ENCODE measurements at regions not wholly inside any gene's neighbourhood (a gene's known extent, or its start where the extent isn't known, plus 50 kb on each side); places are given as distances from the start of the nearest gene placed in this dataset.

- Mint-ChIP-seq H3K9me3 (ENCODE audit: low read depth) (peaks cover 23% of the 10 kb centered on the region), H3K4me3 (ENCODE audit: low read depth) (no peak overlapping the region), H3K27me3 (no peaks in the 10 kb centered on the region), H3K27ac (no peak overlapping the region), H3K4me1 (ENCODE audit: low read depth) (no peaks in the 10 kb centered on the region), H3K36me3 (ENCODE audit: insufficient read depth) (peaks cover 1% of the 10 kb centered on the region)
- no peak for DNase-seq (ENCODE audit: low spot score, unreplicated experiment)
- TF ChIP-seq CTCF (IDR thresholded peaks at IDR 0.05; ENCODE audit: unreplicated experiment) = no peak
Observed at GRCh38 chr18:33517950-33518349, 60.1 kb upstream of the ASXL3 start.

GRCh38 chr18:33513027-33513426 is 65.0 kb upstream of the ASXL3 start:
- no peak for TF ChIP-seq CTCF (IDR thresholded peaks at IDR 0.05; ENCODE audit: unreplicated experiment)
- H3K9me3 Mint-ChIP-seq (ENCODE audit: low read depth) = peaks cover 27% of the 10 kb centered on the region
- H3K36me3 Mint-ChIP-seq (ENCODE audit: insufficient read depth) = peaks cover 1% of the 10 kb centered on the region
- H3K4me1 Mint-ChIP-seq (ENCODE audit: low read depth) = no peaks in the 10 kb centered on the region
- no peaks in the 10 kb centered on the region for H3K27me3 Mint-ChIP-seq
- no peak for DNase-seq (ENCODE audit: low spot score, unreplicated experiment)
- no peak overlapping the region for H3K27ac Mint-ChIP-seq
- H3K4me3 Mint-ChIP-seq (ENCODE audit: low read depth) = no peak overlapping the region

- H3K36me3 Mint-ChIP-seq (ENCODE audit: insufficient read depth) = no peaks in the 10 kb centered on the region
- TF ChIP-seq CTCF (IDR thresholded peaks at IDR 0.05; ENCODE audit: unreplicated experiment) = no peak
- DNase-seq (ENCODE audit: low spot score, unreplicated experiment) = no peak
- no peaks in the 10 kb centered on the region for H3K4me1 Mint-ChIP-seq (ENCODE audit: low read depth)
- no peak overlapping the region for H3K27ac Mint-ChIP-seq
- H3K9me3 Mint-ChIP-seq (ENCODE audit: low read depth) = peaks cover 8% of the 10 kb centered on the region
- no peak overlapping the region for H3K4me3 Mint-ChIP-seq (ENCODE audit: low read depth)
- H3K27me3 Mint-ChIP-seq = no peaks in the 10 kb centered on the region
Observed at GRCh38 chr18:33507019-33507418, 66.5 kb upstream of the CCDC178 start.

GRCh38 chr18:33505798-33506197 is 65.3 kb upstream of the CCDC178 start:
- Mint-ChIP-seq H3K27ac (no peak overlapping the region), H3K4me1 (ENCODE audit: low read depth) (no peaks in the 10 kb centered on the region), H3K4me3 (ENCODE audit: low read depth) (no peak overlapping the region), H3K9me3 (ENCODE audit: low read depth) (peaks cover 8% of the 10 kb centered on the region), H3K27me3 (no peaks in the 10 kb centered on the region), H3K36me3 (ENCODE audit: insufficient read depth) (no peaks in the 10 kb centered on the region)
- TF ChIP-seq CTCF (IDR thresholded peaks at IDR 0.05; ENCODE audit: unreplicated experiment) = no peak
- DNase-seq (ENCODE audit: low spot score, unreplicated experiment) = no peak

- Mint-ChIP-seq H3K27me3 (no peaks in the 10 kb centered on the region), H3K9me3 (ENCODE audit: low read depth) (peaks cover 8% of the 10 kb centered on the region), H3K4me3 (ENCODE audit: low read depth) (no peak overlapping the region), H3K27ac (no peak overlapping the region), H3K4me1 (ENCODE audit: low read depth) (no peaks in the 10 kb centered on the region), H3K36me3 (ENCODE audit: insufficient read depth) (no peaks in the 10 kb centered on the region)
- TF ChIP-seq CTCF (IDR thresholded peaks at IDR 0.05; ENCODE audit: unreplicated experiment) = no peak
- no peak for DNase-seq (ENCODE audit: low spot score, unreplicated experiment)
Observed at GRCh38 chr18:33505297-33505696, 64.8 kb upstream of the CCDC178 start.

Measured in progenitor cell of endocrine pancreas (in vitro differentiated cells).